Suprapubic skin (tissue), 3 donors: ENCODE measurements at regions not wholly inside any gene's neighbourhood (a gene's known extent, or its start where the extent isn't known, plus 50 kb on each side); places are given as distances from the start of the nearest gene placed in this dataset.

Experiments
- POLR2AphosphoS5 ChIP-seq, 3 donors: sonication (generic); formaldehyde crosslinking; IDR thresholded peaks; one replicate each; pipeline ENCODE4 v1.6.1; 2017; ENCODE audit warnings: antibody characterized with exemption in 3 of 3
- TF ChIP-seq, protein P1 (sequence below), 2 donors: fragments of 200-600 bp in 1 of 2; fragments of 450-650 bp in 1 of 2; sonication (generic) in 1 of 2; IDR thresholded peaks; one replicate each; pipeline ENCODE4 v1.5.1; 2016 to 2019; ENCODE audit warnings: antibody characterized with exemption in 2 of 2, mild to moderate bottlenecking in 1 of 2, moderate library complexity in 1 of 2

DNA sequence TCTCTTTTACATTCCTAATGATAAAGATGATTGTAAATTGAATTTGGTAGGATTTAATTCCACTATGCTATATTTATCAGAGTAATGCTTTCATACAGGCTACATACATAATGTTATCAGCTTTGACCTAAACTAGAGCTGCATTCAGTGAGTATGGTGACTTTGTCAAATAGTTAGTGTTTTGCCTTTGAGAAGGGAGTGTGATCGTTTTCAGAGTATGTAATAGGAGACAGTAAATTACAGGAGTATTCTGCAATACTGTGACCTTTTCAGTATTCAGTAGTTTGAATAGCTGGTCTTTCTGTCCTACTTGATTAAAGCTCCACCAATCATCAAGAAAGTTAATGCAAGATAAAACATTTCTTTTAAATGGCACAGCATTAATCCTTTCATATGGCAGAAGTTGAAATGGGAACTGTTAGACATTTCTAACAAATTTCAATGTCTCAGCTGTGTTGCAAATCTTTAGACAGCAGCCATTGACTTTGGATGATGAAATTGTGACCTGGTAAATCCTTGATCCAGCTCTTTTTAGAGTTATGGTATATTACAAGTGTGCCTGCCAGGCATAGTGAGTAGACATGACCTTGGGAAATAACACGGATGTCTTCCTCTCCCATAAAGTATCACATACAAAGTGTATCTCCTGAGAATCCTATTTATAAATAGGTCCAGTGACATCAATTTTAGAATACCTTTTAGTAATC, 455.3 kb downstream of the KCTD8 start:
- TF ChIP-seq, protein P1, sequence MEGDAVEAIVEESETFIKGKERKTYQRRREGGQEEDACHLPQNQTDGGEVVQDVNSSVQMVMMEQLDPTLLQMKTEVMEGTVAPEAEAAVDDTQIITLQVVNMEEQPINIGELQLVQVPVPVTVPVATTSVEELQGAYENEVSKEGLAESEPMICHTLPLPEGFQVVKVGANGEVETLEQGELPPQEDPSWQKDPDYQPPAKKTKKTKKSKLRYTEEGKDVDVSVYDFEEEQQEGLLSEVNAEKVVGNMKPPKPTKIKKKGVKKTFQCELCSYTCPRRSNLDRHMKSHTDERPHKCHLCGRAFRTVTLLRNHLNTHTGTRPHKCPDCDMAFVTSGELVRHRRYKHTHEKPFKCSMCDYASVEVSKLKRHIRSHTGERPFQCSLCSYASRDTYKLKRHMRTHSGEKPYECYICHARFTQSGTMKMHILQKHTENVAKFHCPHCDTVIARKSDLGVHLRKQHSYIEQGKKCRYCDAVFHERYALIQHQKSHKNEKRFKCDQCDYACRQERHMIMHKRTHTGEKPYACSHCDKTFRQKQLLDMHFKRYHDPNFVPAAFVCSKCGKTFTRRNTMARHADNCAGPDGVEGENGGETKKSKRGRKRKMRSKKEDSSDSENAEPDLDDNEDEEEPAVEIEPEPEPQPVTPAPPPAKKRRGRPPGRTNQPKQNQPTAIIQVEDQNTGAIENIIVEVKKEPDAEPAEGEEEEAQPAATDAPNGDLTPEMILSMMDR (IDR thresholded peaks at IDR 0.05): no peak
- no peak for TF ChIP-seq POLR2AphosphoS5 (IDR thresholded peaks at IDR 0.05)
